Ascending aorta (tissue), 2 donors: ENCODE measurements at regions not wholly inside any gene's neighbourhood (a gene's known extent, or its start where the extent isn't known, plus 50 kb on each side); places are given as distances from the start of the nearest gene placed in this dataset.

Source experiments
- DNase-seq, 2 donors: peaks; one replicate each; pipeline ENCODE4 v3.0.0-alpha.2; 2019; ENCODE audit warnings: low spot score in 2 of 2
- H3K27ac ChIP-seq, 2 donors: fragments of 200-600 bp; sonication (generic); one replicate each; pipeline ENCODE4 v1.5.1; 2016 to 2017; ENCODE audit warnings: mild to moderate bottlenecking in 1 of 2
- H3K27me3 ChIP-seq: fragments of 200-600 bp; sonication (generic); one replicate; pipeline ENCODE4 v1.5.1; 2017
- H3K36me3 ChIP-seq, 2 donors: fragments of 200-600 bp; sonication (generic); one replicate each; pipeline ENCODE4 v1.5.1; 2016
- H3K4me1 ChIP-seq, 2 donors: fragments of 200-600 bp; sonication (generic); one replicate each; pipeline ENCODE4 v1.5.1; 2016 to 2017; ENCODE audit warnings: mild to moderate bottlenecking in 1 of 2
- H3K4me3 ChIP-seq, 2 donors: fragments of 200-600 bp; sonication (generic); one replicate each; pipeline ENCODE4 v1.5.1; 2016 to 2017; ENCODE audit warnings: mild to moderate bottlenecking in 1 of 2
- H3K9me3 ChIP-seq, 2 donors: fragments of 200-600 bp; sonication (generic); one replicate each; pipeline ENCODE4 v1.5.1; 2016
- intact Hi-C: fragments of 100-400 bp; cut with DNase I; formaldehyde crosslinking; loops from one replicate; pipeline ENCODE4 v1.15.1; 2023
- TF ChIP-seq, protein P1 (sequence below), 3 experiments: fragments of 200-600 bp in 2 of 3; fragments of 450-650 bp in 1 of 3; sonication (generic) in 2 of 3; IDR thresholded peaks; one replicate each; pipeline ENCODE4 v1.5.1; 2016 to 2019; ENCODE audit warnings: antibody characterized with exemption in 3 of 3, mild to moderate bottlenecking in 1 of 3, moderate library complexity in 1 of 3

DNA sequence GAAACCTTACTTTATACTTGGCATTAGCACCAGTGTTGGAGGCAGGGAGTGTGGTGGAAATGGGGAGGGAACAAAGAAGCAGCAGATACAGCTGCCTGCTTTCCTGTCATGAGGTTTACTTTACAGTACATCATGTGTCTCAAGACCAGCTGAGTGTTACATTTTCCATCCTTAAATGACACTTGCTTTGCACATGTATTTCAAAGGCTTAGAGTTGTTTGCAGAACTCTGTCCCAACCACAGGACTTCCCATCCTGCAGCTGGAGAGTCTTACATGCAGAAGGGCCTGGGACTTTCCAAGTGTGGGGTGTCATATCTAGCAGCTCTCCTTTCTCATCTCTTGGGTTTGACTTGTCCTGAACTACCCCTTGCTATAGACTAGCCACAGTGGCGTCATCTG is 395.9 kb downstream of the DHX35 start:
- no peaks in the 10 kb centered on the region for H3K36me3 ChIP-seq
- DNase-seq = no peak
- no peak overlapping the region for H3K27ac ChIP-seq
- H3K9me3 ChIP-seq = no peaks in the 10 kb centered on the region
- TF ChIP-seq, protein P1, sequence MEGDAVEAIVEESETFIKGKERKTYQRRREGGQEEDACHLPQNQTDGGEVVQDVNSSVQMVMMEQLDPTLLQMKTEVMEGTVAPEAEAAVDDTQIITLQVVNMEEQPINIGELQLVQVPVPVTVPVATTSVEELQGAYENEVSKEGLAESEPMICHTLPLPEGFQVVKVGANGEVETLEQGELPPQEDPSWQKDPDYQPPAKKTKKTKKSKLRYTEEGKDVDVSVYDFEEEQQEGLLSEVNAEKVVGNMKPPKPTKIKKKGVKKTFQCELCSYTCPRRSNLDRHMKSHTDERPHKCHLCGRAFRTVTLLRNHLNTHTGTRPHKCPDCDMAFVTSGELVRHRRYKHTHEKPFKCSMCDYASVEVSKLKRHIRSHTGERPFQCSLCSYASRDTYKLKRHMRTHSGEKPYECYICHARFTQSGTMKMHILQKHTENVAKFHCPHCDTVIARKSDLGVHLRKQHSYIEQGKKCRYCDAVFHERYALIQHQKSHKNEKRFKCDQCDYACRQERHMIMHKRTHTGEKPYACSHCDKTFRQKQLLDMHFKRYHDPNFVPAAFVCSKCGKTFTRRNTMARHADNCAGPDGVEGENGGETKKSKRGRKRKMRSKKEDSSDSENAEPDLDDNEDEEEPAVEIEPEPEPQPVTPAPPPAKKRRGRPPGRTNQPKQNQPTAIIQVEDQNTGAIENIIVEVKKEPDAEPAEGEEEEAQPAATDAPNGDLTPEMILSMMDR (IDR thresholded peaks at IDR 0.05) = no peak
- no peaks in the 10 kb centered on the region for H3K27me3 ChIP-seq
- H3K4me3 ChIP-seq = no peak overlapping the region
- intact Hi-C loops = no loop called here
- H3K4me1 ChIP-seq = no peaks in the 10 kb centered on the region

DNA sequence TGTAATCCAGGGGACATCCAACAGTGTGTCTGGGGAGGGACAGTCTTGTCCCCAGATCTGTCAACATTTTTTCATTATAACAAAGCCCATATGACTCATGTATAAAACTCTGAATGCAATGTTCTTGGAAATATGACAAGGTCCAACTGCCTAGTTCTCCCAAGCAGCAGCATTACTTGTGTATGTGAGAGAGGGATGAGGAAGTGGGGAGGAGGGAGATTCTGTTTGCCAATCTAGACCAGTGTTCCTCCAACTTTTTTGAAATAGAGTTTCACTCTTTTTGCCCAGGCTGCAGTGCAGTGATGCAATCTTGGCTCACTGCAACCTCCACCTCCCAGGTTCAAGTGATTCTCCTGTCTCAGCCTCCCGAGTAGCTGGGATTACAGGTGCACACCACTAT is 394.8 kb downstream of the DHX35 start:
- no peaks in the 10 kb centered on the region for H3K36me3 ChIP-seq
- H3K4me3 ChIP-seq = no peak overlapping the region
- no peaks in the 10 kb centered on the region for H3K4me1 ChIP-seq
- no peak overlapping the region for H3K27ac ChIP-seq
- TF ChIP-seq, protein P1 (IDR thresholded peaks at IDR 0.05) = no peak
- H3K27me3 ChIP-seq = no peaks in the 10 kb centered on the region
- H3K9me3 ChIP-seq = peaks cover 0 to 4% of the 10 kb centered on the region in 2 donors
- DNase-seq = no peak
- intact Hi-C loops = no loop called here

DNA sequence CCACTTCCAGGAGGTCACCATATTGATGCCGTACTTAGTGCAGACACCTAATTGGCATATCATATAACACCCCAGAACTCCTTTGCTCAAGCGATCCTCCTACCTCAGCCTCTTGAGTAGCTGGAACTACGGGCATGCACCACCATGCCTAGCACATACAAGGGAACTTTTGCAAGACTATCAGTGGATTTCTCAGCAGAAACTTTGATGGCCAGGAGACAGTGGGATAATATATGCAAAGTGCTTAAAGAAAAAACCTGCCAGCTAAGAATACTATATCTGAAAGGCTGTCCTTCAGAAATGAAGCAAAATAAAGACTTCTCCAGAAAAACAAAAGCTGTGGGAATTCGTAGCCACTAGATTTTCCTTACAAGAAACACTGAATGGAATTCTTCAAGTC is 387.1 kb downstream of the DHX35 start:
- Histone ChIP-seq H3K4me3 (no peak overlapping the region), H3K27me3 (no peaks in the 10 kb centered on the region), H3K27ac (no peak overlapping the region), H3K4me1 (no peaks in the 10 kb centered on the region), H3K36me3 (no peaks in the 10 kb centered on the region), H3K9me3 (peaks cover 13% of the 10 kb centered on the region in 2 donors)
- no peak for DNase-seq
- intact Hi-C loops = no loop called here
- TF ChIP-seq, protein P1 (IDR thresholded peaks at IDR 0.05) = no peak

DNA sequence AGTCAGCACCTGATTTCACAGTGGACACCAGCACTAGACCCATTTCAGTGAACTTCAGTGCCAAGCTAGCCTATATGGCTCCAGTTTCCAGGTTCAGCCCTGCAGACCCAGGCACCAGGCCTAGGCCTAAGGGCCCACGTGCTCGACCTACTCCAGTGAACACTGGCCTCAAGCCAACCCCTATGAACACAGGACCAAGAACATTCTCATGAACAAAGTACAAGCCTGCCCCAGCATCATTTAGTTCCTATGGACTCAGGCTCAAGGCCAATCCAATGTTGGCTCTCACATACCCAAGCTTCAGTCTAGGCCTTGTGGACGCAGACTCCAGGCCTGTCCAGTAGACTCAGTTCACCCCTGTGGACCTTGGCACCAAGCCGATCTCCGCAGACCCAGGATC is 385.5 kb downstream of the DHX35 start:
- H3K4me1 ChIP-seq = no peaks in the 10 kb centered on the region
- DNase-seq = no peak
- H3K4me3 ChIP-seq = no peak overlapping the region
- no peak overlapping the region for H3K27ac ChIP-seq
- peaks cover 13% of the 10 kb centered on the region in 2 donors for H3K9me3 ChIP-seq
- H3K27me3 ChIP-seq = no peaks in the 10 kb centered on the region
- intact Hi-C loops = no loop called here
- no peaks in the 10 kb centered on the region for H3K36me3 ChIP-seq
- TF ChIP-seq, protein P1 (IDR thresholded peaks at IDR 0.05) = no peak

DNA sequence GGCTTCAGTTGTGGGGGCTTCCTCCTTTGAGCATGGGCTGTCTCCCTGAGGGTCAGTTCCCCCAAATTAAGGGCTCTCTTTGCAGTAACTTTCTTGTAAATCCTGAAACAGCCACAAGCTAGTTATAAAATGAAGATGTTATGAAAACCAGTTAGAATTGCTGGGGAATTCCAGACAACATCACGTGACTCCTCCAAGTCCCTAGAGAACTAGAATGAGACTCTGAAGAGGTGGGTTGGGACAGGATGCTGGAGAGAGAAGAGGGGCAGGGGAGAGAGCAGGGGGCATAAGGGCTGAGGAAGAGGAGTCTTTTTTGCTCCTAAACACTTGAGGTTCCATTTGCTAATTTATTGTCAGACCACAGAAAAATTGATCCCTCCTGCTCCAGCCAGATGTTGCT is 380.3 kb downstream of the DHX35 start:
- Histone ChIP-seq H3K4me3 (no peak overlapping the region), H3K27ac (no peak overlapping the region), H3K9me3 (no peaks in the 10 kb centered on the region), H3K36me3 (no peaks in the 10 kb centered on the region), H3K4me1 (no peaks in the 10 kb centered on the region), H3K27me3 (no peaks in the 10 kb centered on the region)
- intact Hi-C loops = no loop called here
- TF ChIP-seq, protein P1 (IDR thresholded peaks at IDR 0.05) = no peak
- DNase-seq = no peak
